HG02885 (cell line): ENCODE measurements at regions not wholly inside any gene's neighbourhood (a gene's known extent, or its start where the extent isn't known, plus 50 kb on each side); places are given as distances from the start of the nearest gene placed in this dataset.

ENCODE experiments used
- ATAC-seq: cut with Tn5 transposase; IDR thresholded peaks from one replicate; pipeline ENCODE4 v1.9.1; 2021; ENCODE audit warnings: mild to moderate bottlenecking; ENCODE audit not compliant: unreplicated experiment, poor library complexity

- ATAC-seq, result no peak
Measured at GRCh38 chr18:70659036-70659925, 370.4 kb downstream of the SOCS6 start.

- ATAC-seq, result no peak
Measured at GRCh38 chr18:70653671-70654070, 364.8 kb downstream of the SOCS6 start.

DNA sequence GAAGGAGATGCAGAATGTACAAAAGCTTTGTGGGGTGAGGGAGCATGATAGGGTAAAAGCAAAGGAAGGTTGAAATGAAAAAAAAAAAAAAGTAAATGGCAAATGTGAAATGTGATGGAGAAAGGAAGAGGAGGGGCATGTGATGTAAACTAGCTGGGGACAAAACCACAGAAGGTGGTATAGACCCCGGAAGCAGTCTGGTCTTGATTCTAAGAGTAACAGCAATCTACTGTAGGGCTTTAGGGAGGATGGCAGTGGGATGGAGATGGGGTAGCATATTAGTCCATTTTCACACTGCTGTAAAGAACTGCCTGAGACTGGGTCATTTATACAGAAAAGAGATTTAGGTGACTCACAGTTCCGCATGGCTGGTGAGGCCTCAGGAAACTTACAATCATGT is 362.0 kb downstream of the SOCS6 start:
- ATAC-seq, result no peak

GRCh38 chr18:70649683-70650082 is 360.8 kb downstream of the SOCS6 start:
- ATAC-seq, result no peak

DNA sequence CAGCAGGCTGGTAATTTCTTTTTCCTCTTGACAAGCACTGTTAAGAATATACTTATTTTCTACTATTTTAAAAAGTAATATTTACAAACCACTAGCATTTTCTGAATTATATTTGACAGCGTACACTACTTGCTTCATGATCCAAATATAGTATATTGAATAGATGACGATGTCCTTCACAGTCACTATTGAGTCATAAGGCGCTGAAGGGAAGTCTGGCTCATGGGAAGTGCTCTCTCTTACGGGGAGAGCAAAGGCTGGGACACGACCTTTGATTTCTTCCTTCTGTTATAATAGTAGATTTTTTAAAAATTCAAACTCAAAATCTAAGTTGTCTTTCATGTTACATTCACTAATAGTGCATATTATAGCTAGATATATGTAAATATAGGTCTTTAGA is 357.1 kb downstream of the SOCS6 start:
- ATAC-seq, result no peak

DNA sequence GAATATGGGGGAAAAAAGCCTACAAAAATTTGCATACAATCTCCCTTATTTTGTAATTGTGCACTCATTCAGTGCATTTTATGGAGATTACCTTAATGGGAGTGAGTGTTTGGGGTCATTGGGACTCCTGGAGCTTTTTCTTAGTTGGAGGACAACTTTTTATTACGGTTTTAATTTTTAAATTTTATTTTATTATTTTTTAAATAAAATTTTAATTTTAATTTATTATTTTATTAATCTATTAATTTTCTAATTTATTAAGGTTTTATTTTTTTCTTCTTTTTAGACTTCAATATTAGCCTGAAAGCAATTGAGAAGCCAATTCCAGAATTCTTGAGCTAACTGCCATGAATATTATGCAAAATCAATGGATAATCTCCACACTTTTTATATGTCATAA is 355.0 kb downstream of the SOCS6 start:
- ATAC-seq, result no peak

DNA sequence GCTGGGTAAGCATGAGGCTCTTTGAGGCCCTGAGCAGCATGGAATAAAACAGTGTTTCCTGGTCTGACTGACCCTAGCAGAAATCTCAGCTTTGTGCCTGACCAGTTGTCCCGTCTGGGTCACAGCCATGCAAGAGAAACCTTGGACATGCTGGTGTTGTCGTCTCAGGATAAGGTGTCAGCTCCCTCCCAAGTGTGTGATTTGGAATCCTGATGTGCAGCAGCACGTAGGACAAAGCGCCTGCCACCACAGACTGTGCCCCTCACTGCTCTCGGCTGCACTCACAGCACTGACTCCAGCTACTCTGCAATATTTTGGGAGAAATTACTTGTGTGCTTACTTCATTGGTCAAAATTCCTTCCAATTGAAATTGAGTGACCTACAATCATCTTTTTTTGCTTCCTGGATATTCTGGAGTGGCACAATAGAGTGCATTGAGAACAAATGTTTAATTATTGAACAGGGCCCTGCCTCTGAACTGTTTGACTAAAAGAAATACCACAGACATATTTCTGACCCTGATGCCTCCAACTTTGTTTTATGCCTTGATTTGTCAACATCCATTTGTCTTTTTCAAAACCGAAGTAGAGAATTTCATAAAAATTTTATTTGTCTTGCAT is 352.4 kb downstream of the SOCS6 start:
- no peak for ATAC-seq

- ATAC-seq, result no peak
Measured at GRCh38 chr18:70640336-70640887, 351.6 kb downstream of the SOCS6 start.

GRCh38 chr18:70636991-70637390 is 348.1 kb downstream of the SOCS6 start:
- ATAC-seq, result no peak

DNA sequence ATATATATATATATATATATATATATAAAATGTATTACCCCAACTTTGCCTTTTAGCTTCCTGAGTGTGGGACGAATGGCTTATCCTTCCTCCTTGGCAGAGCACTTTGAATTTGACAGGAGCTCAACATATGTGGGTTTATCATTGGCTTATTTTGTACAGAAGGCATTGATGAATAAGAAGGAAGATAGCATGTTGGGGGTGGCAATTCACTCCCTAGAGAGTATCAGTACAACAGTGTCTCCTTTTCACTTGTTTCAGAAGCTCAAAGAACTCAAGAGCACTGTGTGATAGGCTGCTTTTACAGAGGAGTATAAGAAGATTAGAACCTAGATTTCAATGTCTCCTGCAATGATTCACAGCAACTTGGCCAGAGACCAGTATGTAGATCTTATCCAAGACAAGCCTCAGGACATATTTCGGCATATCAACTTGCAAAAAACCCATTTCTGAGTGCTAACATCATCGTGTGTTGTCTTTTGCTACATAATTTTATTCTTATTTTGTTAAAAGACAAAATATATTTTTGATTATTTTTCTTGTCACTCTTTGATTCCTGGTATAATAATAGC is 345.8 kb downstream of the SOCS6 start:
- no peak for ATAC-seq

GRCh38 chr18:70627182-70627802 is 338.4 kb downstream of the SOCS6 start:
- ATAC-seq, result no peak

DNA sequence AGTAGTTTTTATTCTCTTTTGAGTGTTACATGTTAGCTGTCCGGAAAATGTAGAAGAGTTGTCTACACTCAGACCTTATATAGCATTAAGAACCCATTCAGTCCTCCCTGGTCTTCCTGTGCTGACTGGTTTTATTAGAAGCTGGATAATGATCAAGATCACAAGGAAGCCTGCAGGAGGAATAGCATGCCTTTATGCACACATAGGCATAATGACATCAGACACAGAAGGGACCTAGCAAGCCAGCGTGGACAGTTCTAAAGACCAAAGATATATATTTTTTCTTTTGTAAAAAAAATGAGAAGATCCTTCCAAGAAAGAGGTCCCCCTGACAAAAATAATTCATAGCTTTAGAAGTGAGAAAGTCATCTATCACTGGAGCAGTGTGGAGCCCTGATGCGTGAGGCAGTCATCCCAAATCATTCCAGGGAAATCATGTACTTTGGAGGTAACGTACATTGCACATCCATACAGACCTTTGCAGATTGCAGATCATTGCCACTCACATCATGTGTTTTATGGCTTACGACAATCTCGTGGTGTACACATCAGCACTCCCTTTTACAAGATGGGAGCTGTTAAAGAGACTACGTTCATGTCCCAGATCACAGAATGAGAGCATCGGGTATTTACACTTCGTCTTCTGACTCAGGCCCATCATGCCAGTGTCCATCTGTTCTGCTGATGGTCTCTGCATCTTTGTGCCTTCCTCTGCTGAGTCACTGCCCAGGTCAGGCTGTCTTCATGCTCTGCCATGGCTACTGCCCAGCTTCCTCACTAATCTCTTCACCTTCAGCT is 334.0 kb downstream of the SOCS6 start:
- ATAC-seq, result no peak

- no peak for ATAC-seq
Measured at GRCh38 chr18:70621710-70622109, 332.9 kb downstream of the SOCS6 start.

- ATAC-seq, result no peak
Measured at GRCh38 chr18:70620837-70621612, 332.2 kb downstream of the SOCS6 start.

GRCh38 chr18:70617020-70617763 is 328.3 kb downstream of the SOCS6 start:
- ATAC-seq, result no peak

GRCh38 chr18:70600225-70600925 is 311.5 kb downstream of the SOCS6 start:
- ATAC-seq, result no peak

DNA sequence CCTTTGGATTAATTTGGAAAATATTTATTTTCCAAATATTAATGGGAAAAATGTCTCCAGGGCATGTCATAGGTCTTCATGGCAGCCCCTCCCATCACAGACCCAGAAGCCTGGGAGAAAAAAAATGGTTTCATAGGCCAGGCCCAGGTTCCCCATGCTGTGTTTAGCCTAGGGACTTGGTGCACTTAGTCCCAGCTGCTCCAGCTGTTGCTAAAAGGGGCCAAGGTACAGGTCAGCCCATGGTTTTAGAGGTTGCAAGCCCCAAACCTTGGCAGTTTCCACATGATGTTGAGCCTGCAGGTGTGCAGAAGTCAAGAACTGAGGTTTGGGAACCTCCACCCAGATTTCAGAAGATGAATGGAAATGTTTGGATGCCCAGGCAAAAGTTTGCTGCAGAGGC is 309.6 kb downstream of the SOCS6 start:
- ATAC-seq, result no peak

DNA sequence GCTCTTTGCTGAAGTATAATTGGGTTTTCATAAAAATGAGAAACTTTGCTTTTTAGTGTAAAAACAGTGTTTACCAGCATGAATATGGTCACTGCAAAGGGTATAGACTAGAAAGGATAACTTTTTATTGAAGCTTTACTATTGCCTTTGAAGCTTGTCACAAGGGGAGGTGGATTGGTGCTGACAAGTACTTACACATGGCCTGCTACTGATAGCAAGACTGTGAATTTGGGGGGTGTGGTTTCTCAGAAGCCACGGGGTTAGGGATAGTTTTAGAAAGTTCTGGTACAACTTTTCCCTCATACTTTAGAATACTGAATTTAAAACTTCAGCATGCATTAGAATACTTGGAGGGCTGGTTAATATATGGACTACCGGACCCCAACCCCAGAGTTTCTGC is 294.1 kb downstream of the SOCS6 start:
- ATAC-seq, result no peak
